ENCODE measurements at regions not wholly inside any gene's neighbourhood (a gene's known extent, or its start where the extent isn't known, plus 50 kb on each side); places are given as distances from the start of the nearest gene placed in this dataset.

DNA sequence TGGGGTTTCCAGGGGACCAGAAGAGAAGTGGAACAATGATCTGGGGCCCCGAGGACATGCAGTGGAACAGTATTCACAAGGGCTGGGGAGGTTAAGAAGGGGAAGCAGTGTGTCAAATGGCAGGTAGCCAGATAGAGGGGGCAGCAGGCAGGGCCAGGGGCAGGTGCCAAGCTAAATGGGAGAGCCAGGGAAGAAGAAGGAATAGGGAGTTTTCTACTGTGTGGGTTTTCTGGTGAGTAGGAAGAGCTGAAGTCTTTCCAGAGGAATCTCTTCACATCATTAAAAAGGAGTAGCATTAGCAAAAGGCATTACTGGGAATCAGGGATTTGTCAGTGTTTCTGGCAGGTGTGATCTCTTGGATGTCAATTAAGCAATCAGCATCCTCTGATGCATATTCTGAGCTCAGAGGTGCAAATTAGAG is 55.8 kb downstream of the IRAG1 start:
- no peak for TF ChIP-seq POLR2A (IDR thresholded peaks at IDR 0.05)
- TF ChIP-seq, protein P1, sequence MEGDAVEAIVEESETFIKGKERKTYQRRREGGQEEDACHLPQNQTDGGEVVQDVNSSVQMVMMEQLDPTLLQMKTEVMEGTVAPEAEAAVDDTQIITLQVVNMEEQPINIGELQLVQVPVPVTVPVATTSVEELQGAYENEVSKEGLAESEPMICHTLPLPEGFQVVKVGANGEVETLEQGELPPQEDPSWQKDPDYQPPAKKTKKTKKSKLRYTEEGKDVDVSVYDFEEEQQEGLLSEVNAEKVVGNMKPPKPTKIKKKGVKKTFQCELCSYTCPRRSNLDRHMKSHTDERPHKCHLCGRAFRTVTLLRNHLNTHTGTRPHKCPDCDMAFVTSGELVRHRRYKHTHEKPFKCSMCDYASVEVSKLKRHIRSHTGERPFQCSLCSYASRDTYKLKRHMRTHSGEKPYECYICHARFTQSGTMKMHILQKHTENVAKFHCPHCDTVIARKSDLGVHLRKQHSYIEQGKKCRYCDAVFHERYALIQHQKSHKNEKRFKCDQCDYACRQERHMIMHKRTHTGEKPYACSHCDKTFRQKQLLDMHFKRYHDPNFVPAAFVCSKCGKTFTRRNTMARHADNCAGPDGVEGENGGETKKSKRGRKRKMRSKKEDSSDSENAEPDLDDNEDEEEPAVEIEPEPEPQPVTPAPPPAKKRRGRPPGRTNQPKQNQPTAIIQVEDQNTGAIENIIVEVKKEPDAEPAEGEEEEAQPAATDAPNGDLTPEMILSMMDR (IDR thresholded peaks at IDR 0.05), result no peak

All from right lobe of liver (tissue), 4 donors.